HCT116 (cell line): ENCODE measurements at regions not wholly inside any gene's neighbourhood (a gene's known extent, or its start where the extent isn't known, plus 50 kb on each side); places are given as distances from the start of the nearest gene placed in this dataset.

Experiments
- CTCF ChIP-seq, 3 experiments: fragments of 200-600 bp in 1 of 3; sonication (generic) in 1 of 3; IDR thresholded peaks in 2 of 3; conservative IDR thresholded peaks in 1 of 3; 2 replicates each; pipeline ENCODE4 v1.5.1; 2012 to 2017; ENCODE audit warnings: low read depth in 2 of 3, low read length in 2 of 3, antibody characterized with exemption in 1 of 3, borderline replicate concordance in 1 of 3, control low read depth in 1 of 3, mild to moderate bottlenecking in 1 of 3, mixed read lengths in 1 of 3, mixed run types in 1 of 3, moderate library complexity in 1 of 3; ENCODE audit not compliant: insufficient read depth in 1 of 3
- EZH2 ChIP-seq: fragments of 200-600 bp; sonication (generic); IDR thresholded peaks from 2 replicates; pipeline ENCODE4 v1.6.1; 2017; ENCODE audit warnings: antibody characterized with exemption, mixed run types
- POLR2A ChIP-seq: IDR thresholded peaks from 2 replicates; pipeline ENCODE4 v1.7.0; 2011; ENCODE audit warnings: borderline replicate concordance; ENCODE audit not compliant: insufficient read depth, insufficient read length; ENCODE audit errors: extremely low read depth
- POLR2AphosphoS5 ChIP-seq: IDR thresholded peaks from 2 replicates; pipeline ENCODE4 v1.6.1; 2011; ENCODE audit warnings: mild to moderate bottlenecking, low read depth, low read length, moderate library complexity
- RAD21 ChIP-seq: IDR thresholded peaks from 2 replicates; pipeline ENCODE4 v1.6.1; 2012; ENCODE audit warnings: low read depth, mild to moderate bottlenecking
- SIN3A ChIP-seq: IDR thresholded peaks from 2 replicates; pipeline ENCODE4 v1.6.1; 2012; ENCODE audit warnings: low read depth
- YY1 ChIP-seq: IDR thresholded peaks from 2 replicates; pipeline ENCODE4 v1.6.1; 2011; ENCODE audit warnings: low read length, low read depth, moderate library complexity, mild to moderate bottlenecking; ENCODE audit not compliant: insufficient replicate concordance; ENCODE audit errors: extremely low read depth

GRCh38 chr4:111480510-111480909 lies 664.7 kb upstream of the FAM241A start:
- TF ChIP-seq CTCF (IDR thresholded peaks at IDR 0.05 in 2 of 3, conservative IDR thresholded peaks at IDR 0.05 in 1 of 3; ENCODE audit: borderline replicate concordance in 1 of 3, insufficient read depth in 1 of 3, low read depth in 2 of 3, low read length in 2 of 3) (no peak), SIN3A (no peak), POLR2AphosphoS5 (no peak), EZH2 (no peak), YY1 (no peak), POLR2A (no peak), RAD21 (no peak)
